Stimulated activated CD8-positive, alpha-beta memory T cell treated with anti-CD3 and anti-CD28 coated beads, Interleukin-4, amount 100 ng/mL, for 24 hours (primary cell): ENCODE measurements at regions not wholly inside any gene's neighbourhood (a gene's known extent, or its start where the extent isn't known, plus 50 kb on each side); places are given as distances from the start of the nearest gene placed in this dataset.

Experiments used
- DNase-seq: peaks from one replicate; pipeline ENCODE4 v3.0.0-alpha.2; 2020; ENCODE audit warnings: low read depth

DNA sequence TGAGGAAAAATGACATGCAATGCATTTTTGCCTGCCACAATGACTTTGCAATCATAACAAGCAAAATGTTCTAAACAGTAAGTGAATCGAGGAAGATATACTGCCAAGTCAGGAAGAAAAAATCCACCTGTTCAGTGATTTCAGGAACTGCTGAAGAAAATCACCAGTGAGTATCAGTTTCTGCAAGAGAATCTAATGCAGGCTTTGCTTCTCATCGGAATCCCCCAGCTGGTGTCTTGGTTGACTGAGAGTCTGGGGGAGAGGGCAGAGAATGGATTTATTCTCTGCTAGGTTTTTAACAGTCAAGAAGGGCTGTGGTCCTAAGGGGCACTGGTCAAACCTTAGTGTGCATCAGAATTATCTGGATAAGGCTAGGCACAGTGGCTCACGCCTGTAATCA, 363.4 kb downstream of the CDH26 start:
- DNase-seq: no peak

DNA sequence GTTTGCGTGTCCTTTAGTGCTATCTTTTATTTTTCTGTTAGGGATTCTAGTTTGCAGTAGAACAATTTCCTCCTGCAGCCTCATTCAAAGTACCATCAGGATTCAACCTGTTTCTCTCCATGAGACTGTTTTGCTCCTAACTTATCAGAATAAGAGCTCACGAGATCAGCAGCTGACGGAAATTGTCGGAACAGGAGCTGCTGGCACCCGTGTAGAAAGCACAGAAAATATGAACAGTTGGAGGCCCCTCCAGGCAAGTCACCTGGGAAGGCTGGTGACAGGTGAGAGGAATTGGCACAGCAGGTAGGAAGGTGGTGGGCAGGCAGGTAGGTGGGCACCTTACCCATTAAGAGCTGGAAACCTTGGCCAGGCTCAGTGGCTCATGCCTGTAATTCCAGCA, 368.6 kb downstream of the CDH26 start:
- DNase-seq: no peak

DNA sequence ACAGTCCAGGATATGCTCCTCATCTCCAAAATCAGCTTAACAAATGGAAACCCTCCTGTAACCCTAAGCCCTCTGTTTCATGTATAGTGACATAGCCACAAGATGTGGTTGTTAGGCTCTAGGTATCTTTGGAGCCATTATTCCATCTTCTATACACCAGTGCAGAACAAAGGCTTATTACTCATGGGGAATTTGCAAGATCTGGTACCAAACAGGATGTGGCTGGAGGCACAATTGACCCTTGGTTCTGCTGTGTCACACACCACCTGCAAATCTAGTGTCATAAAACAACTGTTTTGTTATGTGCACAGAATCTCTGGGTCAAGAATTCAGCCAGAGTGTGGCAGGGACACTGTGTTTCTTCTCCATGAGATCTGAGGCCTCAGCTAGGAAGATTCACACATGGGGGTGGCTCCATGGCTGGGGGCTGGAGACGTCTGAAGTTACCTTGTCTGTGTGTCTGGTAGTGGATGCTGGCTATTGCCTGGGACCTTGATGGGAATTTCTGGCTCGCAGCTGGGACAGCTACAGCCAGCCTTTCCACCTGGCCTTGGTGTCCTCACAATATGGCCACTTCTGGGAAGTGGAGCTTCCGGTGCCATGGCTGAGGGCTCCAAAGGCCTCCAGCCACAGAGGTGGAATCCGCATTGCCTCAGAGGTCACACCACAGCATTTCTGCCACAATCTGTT, 369.9 kb downstream of the CDH26 start:
- no peak for DNase-seq

DNA sequence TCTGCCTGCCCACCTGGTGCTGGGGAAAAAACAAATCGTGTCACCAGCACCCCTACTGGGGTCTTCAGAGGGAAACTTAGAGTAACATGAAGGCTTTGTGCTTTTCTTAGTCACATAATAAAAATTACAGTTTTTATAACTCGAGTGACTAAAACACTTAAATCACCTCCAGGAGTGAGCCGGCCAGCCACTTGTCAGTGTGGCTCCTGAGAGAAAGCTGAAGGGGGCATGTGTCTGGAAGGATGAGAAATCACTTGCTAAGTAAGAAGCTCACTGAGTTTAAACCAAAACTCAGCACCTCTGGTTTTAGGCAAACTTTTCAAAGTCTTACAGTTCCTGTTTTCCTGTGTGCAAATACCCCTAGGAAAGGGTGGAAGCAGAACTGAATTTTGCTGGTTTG, 372.2 kb downstream of the CDH26 start:
- DNase-seq: no peak

DNA sequence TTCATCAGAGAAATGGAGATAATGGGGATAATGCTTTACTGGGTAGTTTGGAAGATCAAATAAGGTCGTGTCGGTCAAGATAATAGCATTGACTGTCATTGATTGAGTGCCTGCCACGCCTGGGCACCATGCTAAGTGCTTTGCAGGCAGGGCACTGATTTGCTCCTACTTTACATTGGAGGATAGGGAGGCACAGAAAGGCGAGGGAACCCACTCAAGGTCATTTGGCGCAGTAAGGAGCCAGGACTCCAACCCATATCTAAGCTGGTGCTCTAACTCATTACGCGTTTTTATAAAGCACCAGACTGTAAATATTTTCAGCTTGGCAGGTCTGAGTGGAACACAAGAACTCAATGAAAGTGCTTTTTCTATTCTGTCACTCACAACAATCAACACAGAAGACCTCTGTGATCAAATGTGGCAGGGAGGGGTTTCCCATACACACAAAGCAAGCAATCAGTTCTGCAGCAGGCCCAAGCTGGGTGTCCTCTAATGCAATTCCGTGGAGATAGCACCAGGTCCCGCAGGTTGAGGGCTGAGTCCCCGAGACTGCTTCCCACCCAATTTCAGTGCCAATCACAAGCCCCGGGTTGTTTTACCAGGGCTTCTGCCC, 373.6 kb downstream of the CDH26 start:
- DNase-seq: no peak

DNA sequence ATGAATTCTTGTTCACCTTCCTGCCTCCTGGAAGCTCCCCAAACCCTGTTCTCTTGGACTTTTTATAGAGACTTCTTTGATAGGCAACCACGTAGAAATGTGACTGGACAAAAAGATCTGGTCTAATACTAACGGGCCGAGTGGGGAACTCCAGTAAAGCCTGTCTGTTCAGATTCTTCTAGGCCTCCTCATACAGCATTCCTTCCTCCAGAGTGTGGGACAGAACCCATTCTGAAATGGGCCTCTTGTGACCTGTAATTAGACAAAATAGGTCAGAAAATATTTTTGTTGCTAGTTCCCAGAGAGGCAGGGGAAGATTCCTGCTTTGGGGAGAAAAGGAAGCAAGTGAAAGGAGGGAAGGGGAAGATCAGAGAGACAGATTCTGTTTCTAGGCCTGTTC, 374.3 kb downstream of the CDH26 start:
- no peak for DNase-seq

DNA sequence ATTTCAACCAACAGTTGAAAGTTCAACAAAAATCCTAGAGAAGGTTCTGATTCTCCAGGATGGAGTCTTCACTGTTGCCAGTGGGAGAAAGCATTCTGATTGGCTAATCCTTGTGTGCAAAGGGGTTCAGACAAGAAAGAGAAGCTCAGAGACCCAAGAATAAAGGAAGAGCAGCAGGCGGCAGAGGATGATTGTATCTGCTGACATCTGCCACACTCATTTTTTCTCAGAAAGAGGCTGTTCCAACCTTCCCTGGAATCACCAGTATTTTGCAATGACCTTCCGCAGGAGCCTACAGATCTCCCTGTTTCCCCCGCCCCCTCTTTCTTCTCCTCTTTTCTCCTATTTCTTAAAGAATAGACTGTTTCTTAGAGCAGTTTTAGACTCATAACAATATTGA, 376.7 kb downstream of the CDH26 start:
- DNase-seq: no peak

DNA sequence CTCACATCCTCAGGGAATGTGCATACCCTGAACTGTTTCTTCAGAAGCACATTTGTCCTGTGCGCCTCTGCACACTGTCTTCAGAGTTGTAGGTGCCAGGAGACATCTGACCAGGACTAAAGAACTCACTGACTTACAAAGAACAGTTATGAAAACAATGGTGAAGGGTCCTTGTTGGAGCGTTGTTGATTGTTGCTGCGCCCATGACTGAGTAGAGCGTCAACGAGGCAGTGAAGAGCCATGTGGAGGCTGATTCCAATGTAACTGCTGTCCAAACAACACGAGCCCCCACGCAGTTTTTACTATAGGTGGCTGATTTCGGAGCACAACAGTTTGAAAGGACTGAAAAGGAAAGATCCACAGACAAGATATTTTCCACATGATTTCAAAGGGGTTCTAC, 380.3 kb downstream of the CDH26 start:
- no peak for DNase-seq

DNA sequence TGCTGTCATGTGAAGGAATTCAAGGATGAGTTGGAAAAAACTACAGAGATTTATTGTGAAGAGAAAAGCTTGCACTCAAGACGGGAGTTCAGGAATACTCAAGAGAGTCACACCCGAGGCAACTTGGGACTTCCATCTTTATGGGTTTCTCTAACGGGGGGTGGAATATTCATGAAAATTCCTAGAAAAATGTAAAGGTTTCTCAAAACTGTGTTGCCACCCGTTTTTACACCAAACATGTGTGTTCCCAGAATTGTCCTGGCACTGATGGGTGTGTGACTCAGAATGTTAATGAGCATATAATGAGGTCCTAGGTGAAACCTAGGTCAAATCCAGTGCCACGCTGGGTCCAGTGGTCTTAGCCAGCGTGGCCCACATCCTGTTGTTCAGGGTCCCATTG, 381.5 kb downstream of the CDH26 start:
- no peak for DNase-seq

DNA sequence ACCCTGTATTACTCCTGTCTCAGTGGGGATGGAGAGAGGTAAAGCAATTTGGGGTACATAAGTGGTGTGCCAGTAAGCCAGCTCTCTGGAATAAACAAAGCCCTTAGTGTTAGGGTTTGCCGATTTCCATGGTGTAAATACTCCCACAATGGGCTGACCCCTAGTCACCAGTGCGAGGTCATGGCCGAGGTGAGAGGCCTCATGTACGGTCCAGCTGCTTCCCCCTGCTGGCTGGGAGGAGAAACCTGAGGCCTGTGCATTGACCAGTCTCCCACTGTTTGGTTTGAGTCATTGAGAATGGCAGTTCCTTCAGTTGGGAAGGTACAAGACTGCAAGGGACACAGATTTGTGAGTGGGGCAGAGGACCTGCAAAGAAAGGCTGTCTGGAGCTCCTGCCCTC, 382.0 kb downstream of the CDH26 start:
- DNase-seq: no peak

DNA sequence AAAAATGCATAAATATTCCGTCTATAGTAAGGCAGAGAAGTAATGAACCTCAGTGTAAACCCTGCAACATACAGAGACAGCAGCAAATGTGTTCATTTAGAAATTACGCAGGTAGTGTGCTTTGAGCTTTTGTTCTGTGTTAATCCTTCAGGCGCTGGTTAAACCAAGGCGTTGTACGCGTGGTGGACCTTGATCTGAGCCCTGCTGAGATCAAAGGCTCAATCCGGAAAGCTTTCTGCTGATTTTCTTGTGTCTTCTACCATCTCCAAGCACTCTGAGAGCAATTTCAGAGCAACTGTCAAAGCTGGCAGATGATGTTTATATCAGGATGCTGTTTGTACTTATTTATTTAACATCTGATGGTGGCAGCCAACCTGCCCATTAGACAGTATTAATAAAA, 382.8 kb downstream of the CDH26 start:
- no peak for DNase-seq

DNA sequence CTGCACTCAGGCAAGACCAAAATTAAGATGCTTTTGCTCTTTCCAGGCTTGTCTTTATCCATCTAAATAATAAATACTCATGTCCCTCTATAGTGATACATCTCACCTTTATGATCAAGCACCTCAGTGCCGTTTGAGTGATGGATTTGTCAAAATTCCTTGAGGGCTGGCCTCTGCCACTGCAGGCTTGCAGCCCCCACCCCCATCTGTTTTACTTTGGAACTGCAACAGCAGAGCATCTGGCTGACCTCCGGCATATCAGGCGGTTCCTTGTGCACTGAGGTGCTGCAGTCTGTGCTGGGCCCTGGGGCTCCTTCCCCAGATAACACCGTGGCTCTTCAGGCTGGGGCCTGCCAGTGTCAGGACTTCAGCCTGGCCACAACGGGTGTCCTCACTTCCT, 386.9 kb downstream of the CDH26 start:
- DNase-seq: no peak

DNA sequence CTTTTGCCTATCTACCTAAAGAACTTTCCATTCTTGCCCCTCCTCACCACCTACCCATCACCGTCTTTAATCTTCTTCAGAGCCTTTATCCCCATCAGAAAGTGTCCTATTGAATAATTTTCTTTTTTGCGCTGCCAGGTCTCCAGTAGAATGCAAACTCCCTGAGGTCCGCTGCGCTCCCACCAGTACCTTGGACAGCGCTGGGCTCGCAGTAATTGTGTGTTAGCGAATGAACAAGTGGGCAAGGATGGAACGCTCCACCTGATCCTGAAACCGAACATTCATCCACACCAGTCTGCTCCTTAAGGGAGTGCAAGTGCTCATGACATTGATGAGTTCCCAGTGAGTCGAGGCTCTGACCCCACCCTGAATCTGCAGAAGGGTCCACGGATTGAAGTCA, 391.2 kb downstream of the CDH26 start:
- no peak for DNase-seq

DNA sequence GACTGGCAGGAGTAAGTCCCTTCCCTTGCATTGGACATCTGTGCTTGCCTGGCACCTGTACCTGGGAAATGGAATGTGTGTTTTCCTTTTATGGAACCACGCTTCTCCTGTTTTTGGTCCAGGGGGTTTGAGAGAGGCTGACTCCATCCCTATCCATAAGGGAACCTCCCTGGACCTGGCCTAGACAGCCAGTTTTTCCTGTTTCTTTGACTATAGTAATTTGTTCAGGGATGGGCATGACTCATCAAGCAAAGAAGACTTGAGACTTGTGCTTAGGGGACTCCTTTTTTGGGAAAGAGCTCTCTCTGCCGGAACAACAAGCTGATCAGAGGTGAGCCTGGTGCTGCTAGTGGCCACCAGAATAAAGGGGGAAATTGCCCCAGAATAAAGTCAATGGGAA, 393.8 kb downstream of the CDH26 start:
- no peak for DNase-seq

DNA sequence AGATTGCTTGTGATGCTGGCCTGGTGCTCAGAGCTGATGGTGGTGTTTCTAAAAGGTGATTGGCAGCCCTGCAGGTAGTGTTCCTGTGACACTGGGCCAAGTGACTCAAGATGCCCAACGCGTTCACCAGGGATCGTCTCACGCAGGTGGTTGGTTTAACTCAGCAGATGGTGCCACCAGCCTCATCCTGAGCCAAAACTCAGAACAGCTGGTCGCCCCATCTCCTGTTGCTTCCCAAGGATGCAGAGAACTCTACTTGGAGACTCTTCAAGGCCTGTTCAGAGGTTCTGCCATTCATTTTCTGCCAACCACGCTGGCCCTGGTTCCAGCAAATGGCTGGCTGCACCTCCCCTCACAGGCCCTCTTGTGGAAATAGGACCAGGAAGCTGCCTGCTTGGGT, 394.4 kb downstream of the CDH26 start:
- DNase-seq: no peak

DNA sequence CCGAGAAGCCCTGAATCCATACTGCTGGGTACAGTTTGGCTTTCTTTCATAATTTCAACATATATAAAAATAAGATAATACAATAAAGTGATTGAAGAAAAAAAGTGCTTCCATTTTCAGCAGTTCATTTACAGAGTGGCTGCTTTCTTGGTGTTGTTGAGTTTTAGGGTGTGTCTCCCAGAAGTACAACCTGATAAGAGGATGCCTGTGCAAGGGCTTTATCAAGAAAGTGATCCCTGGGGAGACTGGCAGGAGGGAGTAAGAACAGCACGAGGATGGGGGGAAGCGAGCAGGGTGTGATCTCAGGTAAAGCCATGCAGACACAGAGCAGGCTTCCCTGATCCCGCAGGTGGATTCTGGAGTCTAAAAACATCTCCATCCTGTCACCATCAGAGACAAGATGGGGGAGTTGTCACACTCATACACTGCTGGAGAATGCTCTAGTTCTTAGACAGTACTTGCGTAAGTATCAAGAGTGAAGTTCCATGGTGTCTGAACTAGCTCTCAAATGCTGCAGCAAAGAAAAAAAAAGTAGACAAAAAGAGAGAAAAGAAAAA, 395.9 kb downstream of the CDH26 start:
- no peak for DNase-seq

DNA sequence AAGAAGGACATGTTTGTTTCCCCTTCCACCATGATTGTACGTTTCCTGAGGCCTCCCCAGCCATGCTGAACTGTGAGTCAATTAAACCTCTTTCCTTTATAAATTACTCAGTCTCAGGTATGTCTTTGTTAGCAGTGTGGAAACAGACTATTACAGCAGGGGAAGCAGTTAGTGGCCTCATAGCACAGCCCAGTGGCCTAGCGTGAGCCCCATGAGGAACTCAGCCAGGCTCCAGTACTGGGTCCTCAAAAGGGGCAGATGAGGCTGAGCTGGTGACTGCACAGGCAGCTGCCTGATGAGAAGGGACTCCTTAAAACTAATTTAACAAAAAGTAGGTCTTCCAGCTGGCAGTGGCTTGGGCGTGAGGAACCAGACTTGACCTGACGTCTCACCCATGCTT, 399.9 kb downstream of the CDH26 start:
- DNase-seq: no peak

DNA sequence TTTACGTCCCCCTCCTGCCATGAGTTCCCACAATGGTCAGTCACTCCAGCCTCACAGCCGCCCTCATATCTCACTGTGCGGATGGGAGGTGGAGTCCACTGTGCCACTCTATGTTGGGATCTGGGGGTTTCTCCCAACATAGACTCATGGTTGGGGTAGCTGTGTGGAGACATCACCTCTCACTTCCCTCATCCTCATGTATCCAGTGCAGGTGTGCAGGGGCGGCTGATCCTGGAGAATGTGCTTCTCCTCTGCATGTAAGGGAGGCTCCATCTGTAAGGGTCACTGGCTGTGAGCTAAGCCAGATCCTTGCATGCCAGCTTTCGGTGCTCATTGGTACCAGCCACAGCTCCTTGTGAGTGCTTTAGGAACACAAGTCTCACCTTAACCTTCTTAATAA, 400.8 kb downstream of the CDH26 start:
- DNase-seq: no peak

DNA sequence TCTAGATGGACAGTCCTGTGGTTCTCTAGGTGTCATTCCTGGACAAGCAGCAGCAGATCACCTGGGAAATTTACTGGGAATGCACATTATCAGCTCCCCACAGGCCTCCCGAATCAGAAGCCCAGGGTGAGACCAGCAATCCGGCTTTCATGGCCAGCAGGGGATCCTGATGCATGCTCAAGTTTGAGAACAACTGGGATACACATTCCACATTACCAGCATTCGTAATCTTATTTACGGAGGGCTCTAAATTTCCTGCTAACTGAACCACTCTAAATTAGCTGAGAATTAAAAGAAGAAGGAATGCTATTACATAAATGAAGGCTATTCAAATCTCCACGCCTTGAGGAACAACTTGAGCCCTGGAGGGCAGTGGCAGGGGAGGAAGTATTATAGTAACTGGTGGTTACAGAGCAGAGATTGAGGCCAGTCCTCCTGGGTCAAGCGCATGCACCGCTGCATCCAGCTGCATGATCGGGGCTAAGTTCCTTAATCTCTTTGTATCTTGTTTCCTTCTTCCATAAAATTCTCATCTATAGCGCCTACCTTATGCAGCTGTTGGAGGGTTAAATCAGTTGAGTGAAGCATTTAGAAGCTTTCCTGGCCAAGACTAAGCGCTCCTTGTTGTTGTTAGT, 403.7 kb downstream of the CDH26 start:
- DNase-seq: no peak

DNA sequence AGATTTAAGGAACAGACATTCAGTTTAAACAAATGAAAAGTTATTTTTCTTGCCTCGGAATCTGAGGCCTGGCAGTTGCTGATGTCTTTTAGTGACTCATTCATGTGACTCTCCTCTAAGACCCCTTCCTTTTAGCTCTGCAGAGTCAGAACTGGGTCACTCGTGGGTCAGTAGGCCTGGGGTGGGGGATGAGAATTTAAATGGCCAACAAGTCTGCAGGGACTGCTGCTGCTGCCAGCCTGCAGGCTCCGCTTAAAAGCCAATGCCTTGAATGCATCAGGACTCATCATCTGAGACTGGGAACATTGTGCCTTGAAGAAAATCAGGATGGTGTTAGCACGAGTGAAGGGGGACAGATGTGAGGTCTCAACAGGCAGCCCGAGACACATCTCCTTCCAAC, 404.3 kb downstream of the CDH26 start:
- DNase-seq: no peak

DNA sequence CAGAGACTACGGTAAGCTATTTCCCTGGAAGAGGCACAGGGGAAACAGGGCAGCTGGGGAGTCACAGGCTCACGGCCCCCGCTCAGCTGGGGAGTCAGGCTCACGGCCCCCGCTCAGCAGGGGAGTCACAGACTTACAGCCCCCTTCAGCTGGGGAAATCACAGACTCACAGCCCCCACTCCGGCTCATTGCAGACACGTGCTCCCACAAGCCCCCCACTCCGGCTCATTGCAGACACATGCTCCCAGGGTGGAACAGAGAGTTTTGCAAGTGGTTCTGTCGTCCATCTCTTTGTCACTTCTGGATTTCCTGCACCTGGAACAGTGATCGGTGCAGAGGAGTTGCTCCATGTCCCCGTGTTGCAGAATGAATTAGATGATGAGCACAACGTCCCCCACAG, 405.5 kb downstream of the CDH26 start:
- no peak for DNase-seq

DNA sequence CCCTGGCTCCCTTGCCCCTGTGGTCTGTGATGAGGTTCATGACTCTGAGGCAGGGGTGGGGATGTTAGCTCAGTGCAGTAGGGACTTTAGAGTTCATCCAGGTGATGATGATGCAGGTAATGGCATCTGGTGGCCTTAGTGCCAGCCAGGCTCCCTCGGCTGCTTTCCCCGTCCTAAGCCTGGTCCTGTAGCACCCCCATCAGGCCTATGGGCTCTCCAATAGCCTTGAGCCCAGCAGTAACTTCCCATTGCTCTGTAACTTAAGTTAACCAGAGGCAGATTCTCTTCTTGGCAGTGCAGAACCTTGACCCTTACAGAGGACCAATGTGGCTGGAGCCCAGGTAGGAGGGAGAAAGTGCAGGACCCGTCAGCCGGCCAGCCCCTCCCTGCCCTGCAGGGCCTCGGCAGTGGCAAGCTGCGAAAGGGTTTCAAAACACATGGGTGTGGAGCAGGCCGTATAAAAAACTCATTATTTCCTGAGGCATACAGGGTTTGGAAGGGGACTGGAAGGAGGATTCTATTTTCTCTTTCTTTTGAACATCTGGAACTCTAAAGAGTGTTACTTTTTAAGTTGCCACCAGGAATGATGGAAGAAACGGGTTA, 406.9 kb downstream of the CDH26 start:
- DNase-seq: no peak

DNA sequence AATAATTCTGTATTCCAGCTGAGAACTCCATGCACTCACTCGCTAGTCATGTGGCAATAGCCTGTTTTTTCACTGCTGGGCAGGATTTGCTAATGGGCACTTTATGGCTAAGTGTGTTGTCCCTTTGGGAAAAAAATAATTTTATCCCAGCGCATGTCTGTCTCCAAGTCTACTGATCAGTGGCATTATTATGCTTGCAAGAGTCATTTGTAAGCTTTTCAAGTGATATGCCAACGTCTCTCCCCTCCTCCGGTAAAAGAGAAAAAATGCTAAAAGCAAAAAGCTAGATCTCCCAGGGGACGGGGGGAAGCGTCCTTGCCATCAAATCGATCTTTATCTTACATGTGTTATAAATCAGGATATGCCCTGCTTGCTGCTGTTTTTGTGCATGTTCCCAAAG, 407.7 kb downstream of the CDH26 start:
- DNase-seq: no peak
